ENCODE measurements at regions not wholly inside any gene's neighbourhood (a gene's known extent, or its start where the extent isn't known, plus 50 kb on each side); places are given as distances from the start of the nearest gene placed in this dataset.
A peak's percentile ranks its signal among the peaks of the same experiment; 100 is the strongest.

DNA sequence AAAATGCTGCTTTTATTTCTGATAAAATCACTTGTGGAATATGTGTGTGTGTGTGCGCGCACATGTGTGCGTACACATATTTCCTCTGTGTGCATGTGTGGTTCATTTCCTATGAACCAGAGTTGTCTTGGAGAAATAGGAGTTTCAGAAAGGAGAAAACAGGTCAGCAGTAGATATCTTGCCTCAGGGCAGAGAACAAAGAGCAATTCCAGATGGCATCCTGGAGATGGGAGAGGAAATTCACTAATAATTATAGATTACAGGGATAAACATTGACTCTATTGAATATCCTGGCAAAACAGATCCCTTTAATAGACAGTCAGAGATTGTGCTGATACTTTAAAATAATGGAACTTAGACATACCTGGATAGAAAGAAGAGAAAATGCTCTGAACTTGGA lies 298.0 kb downstream of the TRIB2 start:
- no peak for DNase-seq (ENCODE audit: low spot score)

DNA sequence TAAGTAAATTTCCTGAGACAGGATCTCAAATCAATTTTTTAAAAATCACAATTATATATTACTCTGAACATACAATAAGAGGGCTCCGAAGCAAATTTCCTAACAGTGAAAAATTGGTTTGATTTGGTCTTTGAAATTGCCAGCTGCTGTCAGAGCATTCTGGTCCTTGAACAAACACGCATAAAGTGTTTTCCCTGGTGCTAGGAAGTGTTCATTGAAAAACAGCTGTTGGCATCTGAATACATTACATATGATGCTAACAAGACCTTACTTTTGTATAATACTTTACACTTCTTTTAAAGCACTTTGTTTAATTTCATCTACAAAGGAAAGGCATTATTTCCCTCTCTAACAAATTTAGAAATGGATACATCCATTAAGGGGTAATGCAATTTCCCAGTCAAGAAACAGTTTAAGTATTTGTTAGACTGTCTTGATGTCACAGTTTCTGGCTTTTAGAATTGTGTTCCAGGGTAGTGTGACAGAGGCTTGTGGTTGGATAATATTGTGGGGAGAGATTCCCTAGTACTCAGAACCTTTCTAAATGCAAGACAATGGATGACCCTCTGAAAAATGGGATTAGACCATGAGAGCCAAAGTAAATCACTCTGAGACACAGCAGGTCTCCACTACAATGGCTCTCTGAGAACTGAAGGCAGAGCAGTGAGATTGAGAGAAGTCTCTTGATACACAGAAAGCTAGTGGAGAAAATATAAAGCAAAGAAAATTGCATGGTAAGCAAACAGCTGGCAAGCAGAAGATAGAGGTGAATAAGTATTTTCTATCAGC lies 299.0 kb downstream of the TRIB2 start:
- DNase-seq (ENCODE audit: low spot score) = no peak

DNA sequence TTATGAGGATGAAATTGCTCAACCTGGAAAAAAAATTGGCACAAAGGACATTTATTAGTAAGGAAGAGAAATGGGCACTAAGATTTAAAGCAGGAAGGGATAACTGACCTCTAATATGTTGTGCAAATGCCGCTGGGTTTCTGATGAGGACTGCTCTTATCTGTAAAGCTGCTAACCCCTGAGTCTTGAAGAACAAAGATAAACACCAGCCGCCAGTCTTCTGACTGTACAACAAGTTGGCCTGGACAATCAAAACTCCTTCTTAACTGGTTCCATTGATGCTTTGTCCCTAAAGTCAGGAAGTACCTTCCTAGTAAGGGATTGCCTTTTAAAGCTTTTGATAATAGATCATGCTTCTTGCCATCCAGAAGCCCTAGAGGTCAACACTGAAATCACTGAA lies 301.8 kb downstream of the TRIB2 start:
- DNase-seq (ENCODE audit: low spot score) = no peak

DNA sequence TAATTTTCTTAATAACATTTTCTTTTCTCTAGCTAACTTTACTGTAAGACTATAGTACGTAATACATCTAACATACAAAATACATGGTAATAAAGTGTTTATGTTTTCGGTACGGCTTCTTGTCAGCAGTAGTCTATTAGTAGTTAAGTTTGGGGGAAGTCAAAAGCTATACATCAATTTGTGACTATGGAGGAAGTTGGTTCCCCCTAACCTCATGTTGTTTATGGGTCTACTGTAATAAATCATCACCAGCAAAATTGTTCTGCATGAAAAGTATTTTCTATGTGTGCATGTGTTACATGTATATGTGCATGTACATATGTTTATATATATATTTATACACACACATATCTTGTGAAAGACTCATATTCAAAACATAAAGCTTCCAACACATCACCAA lies 303.0 kb downstream of the TRIB2 start:
- no peak for DNase-seq (ENCODE audit: low spot score)

DNA sequence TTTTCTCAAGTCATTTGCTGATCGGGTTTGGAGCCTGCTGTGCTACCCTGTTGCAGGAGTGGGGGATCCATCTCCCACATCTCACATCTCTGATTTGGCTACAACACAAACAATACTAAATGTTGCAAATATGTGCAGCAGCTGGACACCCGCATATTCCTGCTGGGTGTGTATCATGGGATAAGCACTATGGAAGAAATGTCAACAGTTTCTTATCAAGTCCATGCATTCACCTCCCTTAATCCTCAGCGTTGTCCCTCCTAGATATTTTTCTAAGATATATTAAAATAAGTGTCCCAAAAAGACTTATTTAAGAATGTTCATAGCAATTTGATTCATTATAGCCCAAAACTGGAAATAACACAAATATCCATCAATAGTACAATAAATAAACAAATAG lies 303.7 kb downstream of the TRIB2 start:
- DNase-seq (ENCODE audit: low spot score) = no peak

DNA sequence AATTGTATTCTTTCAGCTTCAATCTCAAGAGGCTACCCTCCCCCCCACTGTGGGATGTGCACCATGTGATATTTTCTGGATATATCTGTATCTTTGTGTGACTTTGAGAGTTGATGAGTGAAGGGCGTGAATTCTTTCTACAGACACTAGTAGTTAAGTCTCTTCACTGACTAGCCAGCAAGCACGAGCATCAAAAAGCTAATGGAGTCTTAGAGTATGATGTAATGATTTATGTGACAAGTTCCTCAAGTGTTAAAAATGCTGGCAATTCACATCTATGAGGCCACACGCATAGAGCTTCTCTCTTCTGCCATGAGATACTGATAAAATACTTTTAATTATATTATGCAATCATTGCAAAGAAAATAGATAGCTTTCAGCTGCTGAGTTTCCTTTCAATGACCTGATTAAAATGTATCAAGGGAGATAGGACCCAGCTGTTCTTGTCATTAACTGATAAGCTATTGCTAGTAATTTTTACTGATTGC lies 304.8 kb downstream of the TRIB2 start:
- no peak for DNase-seq (ENCODE audit: low spot score)

DNA sequence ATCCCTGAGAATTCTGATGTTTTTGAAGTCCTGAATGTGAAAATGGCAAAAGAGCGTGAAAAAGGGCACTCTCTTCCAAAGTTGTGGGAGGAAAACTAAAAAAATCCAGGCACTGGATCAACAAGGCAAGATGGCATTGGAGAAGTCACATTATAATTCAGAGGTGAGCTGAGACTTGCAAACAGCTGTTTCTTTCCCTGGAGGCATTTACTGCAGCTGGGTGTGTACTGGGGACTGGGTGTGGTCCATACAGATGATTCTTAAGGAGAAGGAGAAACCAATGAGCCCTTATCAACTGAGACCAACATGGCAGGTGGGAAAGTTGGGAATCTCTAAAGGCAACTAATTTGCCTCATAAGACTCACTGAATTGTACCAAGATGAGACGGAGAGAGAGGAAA lies 313.9 kb downstream of the TRIB2 start:
- DNase-seq (ENCODE audit: low spot score) = no peak

DNA sequence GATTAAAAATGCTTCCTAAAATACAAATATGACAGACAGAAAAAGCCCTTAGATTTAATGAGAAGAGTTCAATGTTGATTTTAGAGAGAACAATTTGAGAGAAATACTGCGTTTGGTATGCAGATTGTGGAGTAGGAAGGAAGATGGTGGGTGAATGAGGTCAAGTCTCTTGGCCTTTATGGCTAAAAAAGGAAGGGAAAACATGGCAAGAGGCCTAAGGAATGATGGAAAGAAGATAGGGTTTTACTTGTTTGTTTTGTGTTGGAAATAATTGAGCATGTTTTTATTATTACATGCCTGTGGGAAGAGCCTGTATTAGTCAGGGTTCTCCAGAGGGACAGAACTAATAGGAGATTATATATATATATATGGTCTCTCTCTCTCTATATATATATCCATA lies 318.1 kb downstream of the TRIB2 start:
- no peak for DNase-seq (ENCODE audit: low spot score)

DNA sequence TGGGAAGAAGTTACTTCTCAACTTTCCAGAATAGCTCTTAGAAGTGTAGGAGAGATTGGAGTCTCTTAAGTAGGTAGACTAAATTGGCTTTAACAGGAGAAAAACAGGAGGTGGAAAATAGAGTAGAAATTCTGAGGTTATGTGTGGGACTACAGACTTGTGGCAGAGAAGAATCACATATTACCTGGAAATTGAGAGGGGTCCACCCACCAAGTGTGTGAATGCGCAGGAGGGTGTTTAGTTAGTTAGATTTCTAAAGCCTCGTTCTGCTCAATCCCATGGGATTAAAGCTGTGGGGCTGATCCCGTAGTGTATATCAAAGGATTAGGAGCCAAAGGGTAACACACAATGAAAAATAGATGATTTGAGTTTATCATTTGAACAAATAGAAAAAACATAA lies 319.1 kb downstream of the TRIB2 start:
- no peak for DNase-seq (ENCODE audit: low spot score)

DNA sequence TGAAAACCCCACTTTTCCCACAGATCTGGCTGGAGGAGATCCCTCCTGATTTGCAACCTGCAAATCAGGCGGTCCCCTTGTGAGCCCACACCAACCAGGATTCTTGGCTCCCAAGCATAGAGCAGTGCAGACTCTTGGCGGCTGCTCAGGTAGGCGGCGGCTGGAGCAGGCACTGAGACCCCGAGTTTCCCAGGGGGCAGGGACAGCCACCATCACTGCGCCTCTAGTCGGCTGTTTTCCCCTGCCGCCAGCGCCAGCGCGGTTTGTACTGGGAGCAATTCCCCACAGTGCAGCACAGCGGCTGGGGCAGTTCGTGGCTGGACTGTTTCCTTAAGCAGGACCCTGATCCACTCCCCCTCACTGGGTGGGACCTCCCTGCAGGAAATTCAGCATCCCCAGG lies 323.3 kb downstream of the TRIB2 start:
- no peak for DNase-seq (ENCODE audit: low spot score)

DNA sequence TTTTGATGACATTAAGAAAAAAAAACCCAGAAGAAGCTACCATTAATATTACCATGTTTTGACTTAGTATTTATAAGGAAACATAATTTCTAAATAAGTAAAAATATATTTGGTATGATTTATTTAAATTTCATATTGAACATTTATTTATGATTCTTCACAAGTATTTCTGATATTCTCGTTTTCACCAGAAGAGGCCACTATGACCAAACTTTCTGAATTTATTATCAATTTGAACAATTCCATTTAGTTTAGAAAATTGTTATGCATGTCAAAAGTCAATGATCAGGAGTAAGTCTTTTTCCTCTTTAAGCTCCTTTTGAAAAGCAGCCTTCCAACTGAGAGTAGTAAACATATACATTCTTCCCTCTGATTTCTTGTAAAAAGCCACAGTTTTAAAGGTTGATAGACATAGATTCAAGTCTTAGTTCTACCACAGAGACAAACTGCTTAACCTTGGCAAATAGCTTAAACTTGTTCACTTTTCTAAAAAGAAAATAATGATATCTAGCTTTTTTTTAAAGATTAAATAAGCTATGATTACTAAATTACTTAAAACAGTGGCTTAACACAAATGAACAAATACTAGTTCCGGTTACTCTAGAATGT lies 329.9 kb downstream of the TRIB2 start:
- peak; percentile 7 for DNase-seq (ENCODE audit: low spot score)

DNA sequence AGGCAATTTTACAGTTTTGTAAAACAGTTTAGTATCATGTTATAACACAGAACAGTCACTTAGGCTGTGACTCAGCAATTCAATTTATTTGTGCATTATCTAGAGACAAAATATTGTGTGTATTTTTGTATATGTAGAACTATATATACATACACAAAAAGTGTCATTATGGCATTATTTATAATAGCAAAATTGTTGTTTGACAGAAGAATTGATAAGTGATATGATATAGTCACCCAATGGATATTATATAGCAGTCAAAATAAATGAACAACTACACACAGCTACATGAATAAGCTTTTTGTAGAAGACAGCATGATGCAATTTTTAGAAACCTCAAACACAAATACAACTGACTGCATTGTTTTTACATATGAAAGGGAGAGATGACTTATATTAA lies 334.0 kb downstream of the TRIB2 start:
- peak; percentile 2 for DNase-seq (ENCODE audit: low spot score)

DNA sequence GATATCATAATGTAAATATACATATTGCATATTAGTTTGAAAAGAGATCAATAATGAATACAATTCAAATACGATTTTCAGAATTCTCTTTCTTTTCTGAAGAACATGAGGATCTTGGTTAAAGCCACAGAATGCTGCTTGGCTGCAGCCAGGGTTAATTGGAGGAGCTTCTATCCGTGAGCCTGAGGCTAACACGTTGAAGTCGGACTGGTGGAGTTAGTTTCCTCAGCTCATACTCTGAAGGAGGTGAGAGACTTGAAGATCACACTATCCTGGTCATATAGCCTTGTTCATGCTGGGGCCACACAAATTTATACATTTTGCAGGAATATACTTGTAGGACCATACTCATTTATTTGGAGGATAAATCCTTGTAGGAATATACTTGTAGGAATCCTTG lies 335.8 kb downstream of the TRIB2 start:
- DNase-seq (ENCODE audit: low spot score) = no peak

DNA sequence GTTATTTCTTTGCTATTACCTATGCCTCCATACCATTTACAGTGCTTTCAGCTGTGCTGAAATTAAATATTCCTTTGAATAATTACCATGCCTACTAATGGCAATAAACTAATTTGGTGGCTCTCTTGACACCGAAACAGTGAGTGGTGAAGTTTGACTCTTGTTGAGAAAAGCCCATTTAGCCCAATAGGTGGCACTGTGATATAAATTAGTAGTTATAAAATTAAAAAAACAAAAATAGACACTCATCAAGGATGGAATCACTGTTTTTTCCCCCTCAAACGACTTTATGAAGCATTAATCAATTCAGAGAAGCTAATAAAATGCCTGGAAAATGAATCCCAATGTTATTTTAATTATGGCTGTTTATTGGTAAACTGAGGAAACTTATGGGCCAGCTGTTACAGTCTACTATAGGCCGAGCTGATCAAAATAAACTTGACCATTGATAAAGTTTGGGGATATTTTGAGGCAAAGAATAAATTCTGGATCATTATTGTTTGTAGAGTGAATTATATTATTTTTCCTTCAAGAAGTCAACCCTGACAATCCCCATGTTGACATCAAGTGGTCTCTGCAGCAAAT lies 339.6 kb downstream of the TRIB2 start:
- DNase-seq (ENCODE audit: low spot score) = peak; percentile 30

DNA sequence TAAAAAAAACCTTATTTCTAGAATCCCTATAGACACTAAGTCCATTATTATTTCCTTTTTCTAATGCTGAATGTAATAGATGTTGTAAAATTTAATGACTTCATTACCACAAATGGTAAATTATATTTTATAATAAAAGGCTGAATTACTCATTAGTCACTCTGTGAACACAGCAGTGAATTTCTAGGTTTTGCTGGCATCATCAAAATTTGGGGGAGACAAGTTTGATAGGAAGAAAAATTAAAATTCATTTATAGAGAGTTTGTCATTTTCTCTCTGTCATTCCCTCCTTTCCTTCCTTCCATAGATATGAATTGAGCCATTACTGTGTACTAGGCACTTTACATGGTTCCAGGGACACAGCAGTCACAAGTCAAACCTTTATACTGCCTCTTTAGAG lies 340.9 kb downstream of the TRIB2 start:
- DNase-seq (ENCODE audit: low spot score) = no peak

DNA sequence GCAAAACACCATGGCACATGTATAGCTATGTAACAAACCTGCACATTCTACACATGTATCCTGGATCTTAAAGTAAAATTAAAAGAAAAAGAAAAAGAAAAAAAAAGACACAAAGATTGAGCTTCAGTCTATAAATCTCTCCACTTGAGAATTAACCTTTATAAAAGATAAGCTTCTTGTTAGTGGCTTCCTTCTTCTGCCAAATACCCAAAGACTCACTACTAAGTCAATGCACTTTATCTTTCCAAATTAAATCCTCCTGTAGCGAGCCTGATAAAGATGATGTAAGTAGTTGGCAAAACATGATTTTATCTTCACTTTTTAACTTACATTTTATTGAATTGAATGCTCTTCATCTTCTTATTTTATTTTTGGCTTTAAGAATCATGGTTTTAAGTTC lies 349.9 kb downstream of the TRIB2 start:
- no peak for DNase-seq (ENCODE audit: low spot score)

DNA sequence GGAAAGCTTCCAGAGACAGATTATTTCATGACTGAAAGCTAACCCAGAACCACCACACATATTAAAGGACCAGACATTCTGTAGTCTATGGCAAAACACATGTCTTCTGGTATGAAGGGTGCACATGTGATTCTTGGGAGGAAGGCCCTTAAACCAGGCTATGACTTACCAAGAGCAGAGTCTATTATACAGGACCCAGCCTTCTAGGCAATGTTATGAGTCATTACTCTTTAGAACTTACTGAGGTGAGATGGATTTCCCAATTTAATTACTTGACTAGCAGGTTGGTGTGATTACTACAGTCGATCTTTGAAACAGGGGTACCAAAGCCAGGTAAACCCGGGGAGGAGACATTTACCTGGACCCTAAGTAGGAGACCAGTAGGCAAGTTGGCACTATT lies 350.8 kb downstream of the TRIB2 start:
- no peak for DNase-seq (ENCODE audit: low spot score)

DNA sequence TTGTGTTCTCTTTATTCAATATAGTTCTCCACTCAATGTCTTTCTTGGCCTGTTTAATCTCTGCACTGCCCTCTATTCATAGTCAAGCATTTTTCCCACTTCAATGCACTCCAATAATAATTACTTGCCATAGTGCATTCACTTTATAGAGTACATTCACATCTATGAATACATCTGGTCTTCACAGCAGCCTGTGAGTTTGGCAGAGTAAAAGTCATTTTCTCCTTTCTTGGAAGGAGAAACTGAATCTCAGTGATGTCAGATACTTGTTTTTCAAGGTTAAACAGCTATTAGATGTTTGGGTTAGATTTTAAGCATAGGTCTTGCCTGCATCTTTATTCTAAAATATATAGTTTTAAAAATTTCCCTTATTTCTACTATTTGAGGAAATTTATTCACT lies 373.2 kb downstream of the TRIB2 start:
- DNase-seq (ENCODE audit: low spot score) = no peak

DNA sequence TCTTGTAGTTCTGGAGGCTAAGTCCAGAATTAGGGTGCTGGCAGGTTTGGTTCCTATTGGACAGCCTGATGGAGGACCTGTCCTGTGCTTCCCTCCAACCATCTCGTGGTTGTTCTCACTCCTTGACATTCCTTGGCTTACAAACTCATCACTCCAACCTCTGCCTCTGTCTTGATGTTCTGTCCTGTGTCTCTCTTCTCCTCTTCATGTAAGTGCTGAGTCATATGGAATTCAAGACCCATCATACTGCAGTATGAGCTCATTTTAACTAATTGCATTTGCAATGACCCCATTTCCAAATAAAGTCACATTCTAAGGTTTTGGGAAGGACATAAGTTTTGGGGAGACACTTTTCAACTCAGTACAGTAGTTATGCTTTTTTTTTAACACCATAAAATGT lies 374.7 kb downstream of the TRIB2 start:
- DNase-seq (ENCODE audit: low spot score) = no peak

DNA sequence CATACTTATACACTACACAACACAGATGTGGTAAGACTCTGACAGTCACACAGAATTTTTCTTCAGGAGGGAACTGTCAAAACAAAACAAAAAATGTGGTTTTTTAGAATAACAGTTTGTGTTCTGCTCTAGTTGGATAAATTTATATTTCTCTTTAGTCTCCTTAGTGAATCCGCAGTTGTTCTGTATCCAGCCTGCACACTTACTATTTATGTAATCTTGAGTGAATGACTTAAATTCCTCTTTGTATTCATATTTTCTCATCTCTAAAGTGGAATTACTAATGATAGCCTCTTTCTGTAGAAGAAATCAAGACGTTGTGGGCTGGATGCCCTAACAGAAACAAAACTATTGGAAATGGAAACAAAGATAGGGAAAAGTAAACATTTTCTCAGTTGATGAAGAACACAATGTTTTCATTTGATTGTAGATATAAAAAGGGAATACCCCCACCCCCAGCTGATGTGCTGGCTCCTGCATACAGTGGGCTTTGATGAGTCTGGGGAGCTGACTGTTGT lies 375.2 kb downstream of the TRIB2 start:
- DNase-seq (ENCODE audit: low spot score) = no peak

DNA sequence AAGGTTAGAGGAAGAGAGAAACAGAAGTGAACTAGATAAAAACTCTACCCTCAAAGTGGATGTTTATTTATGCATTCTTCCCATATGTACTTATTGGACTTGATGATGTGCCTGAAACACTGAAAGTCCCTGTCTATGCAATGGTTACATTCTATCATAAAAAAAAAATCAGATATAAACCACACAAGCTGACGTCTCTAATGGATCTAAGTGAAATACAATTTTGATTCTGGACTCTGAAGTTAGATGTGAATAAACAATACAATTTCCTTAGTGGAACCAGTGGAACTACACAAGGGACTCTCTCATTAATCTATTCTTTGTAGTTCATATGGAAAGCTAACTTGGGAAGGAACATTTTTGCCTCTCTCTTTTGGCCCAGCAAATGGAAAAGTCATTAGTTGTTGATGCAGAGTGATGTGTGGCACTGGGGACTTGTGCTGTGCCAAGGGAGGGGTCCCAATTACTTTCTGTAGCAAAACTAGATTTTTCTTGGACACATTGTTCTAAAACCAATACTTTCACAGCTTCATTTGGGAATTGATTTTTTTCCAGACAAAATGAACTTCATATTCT lies 376.8 kb downstream of the TRIB2 start:
- DNase-seq (ENCODE audit: low spot score) = no peak

DNA sequence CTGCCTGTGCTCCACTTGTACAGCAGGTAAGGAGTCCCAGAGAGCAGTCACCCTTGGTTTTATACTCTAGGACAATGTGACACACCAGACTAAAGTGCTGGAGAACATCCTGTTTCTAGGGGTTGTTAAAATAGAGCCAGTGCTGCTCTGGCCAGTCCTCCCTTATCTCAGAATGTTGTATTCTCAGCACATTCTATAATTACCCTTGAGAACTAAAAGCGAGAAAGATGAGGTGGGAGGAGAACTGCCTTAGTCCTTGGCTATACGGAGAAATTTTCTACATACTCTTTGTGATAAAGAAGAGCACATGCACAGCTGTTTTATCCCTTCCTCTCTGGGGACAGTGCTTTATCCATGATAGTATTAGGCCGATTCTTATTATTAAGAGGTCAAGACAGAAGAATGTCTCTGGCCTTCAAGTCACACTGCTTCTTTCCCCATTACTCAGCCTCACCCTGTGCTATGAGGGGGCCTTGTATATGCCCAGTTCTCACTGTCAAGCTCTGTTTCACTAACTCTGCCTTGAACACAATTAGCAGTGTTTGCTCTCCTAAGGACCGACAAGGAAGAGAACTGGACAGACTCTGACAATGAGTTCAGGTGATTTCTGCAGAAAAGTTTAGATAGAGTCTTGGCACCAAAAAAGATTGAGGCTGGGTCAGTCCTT lies 385.8 kb downstream of the TRIB2 start:
- no peak for DNase-seq (ENCODE audit: low spot score)

All from GM03348 (cell line).